Astrocyte (in vitro differentiated cells and primary cell): ENCODE measurements at regions not wholly inside any gene's neighbourhood (a gene's known extent, or its start where the extent isn't known, plus 50 kb on each side); places are given as distances from the start of the nearest gene placed in this dataset.

Experiments used
- DNase-seq: peaks from one replicate; pipeline ENCODE4 v3.0.0-alpha.2; 2010; ENCODE audit warnings: low read depth
- FAIRE-seq: peaks from 2 replicates; lab custom pipeline; 2011; peaks lifted over from hg19 to GRCh38; lab: Jason Lieb, UNC
- H2AFZ ChIP-seq: 2 replicates; pipeline ENCODE4 v1.6.0; 2012; ENCODE audit warnings: low read depth, low read length, inconsistent platforms
- H3K27ac ChIP-seq: 2 replicates; pipeline ENCODE4 v1.5.1; 2011; ENCODE audit warnings: low read depth, low read length, inconsistent platforms
- H3K27me3 ChIP-seq: 2 replicates; pipeline ENCODE4 v1.6.0; 2011; ENCODE audit warnings: low read length, inconsistent platforms; ENCODE audit not compliant: insufficient read depth
- H3K36me3 ChIP-seq: 2 replicates; pipeline ENCODE4 v1.5.1; 2011; ENCODE audit warnings: low read length, inconsistent platforms; ENCODE audit not compliant: insufficient read depth
- H3K4me1 ChIP-seq: 2 replicates; pipeline ENCODE4 v1.5.1; 2011; ENCODE audit warnings: low read length, inconsistent platforms; ENCODE audit not compliant: insufficient read depth
- H3K4me2 ChIP-seq: 2 replicates; pipeline ENCODE4 v1.6.0; 2012; ENCODE audit warnings: low read length, inconsistent platforms
- H3K4me3 ChIP-seq: 2 replicates; pipeline ENCODE4 v1.5.1; 2011; ENCODE audit warnings: low read depth, mild to moderate bottlenecking, low read length, inconsistent platforms; ENCODE audit not compliant: insufficient read depth
- H3K79me2 ChIP-seq: 2 replicates; pipeline ENCODE4 v1.6.0; 2012; ENCODE audit warnings: mild to moderate bottlenecking, low read length, inconsistent platforms; ENCODE audit not compliant: insufficient read depth
- H3K9ac ChIP-seq: 2 replicates; pipeline ENCODE4 v1.6.0; 2012; ENCODE audit warnings: mild to moderate bottlenecking, low read length, inconsistent platforms
- H3K9me3 ChIP-seq: 2 replicates; pipeline ENCODE4 v1.5.1; 2012; ENCODE audit warnings: low read depth, mild to moderate bottlenecking, low read length, inconsistent platforms; ENCODE audit not compliant: insufficient read depth
- H4K20me1 ChIP-seq: 2 replicates; pipeline ENCODE4 v1.6.0; 2012; ENCODE audit warnings: low read length, inconsistent platforms; ENCODE audit not compliant: insufficient read depth
- H3K27ac Mint-ChIP-seq: one replicate; pipeline ENCODE4 v1.8.0; 2021; ENCODE audit warnings: mild to moderate bottlenecking, mixed read lengths; ENCODE audit not compliant: unreplicated experiment
- H3K27me3 Mint-ChIP-seq: one replicate; pipeline ENCODE4 v1.8.0; 2021; ENCODE audit warnings: low read depth, mixed read lengths; ENCODE audit not compliant: unreplicated experiment
- H3K36me3 Mint-ChIP-seq: one replicate; pipeline ENCODE4 v1.8.0; 2021; ENCODE audit warnings: low read depth, mixed read lengths; ENCODE audit not compliant: unreplicated experiment
- H3K4me1 Mint-ChIP-seq: one replicate; pipeline ENCODE4 v1.8.0; 2021; ENCODE audit warnings: low read depth, mixed read lengths; ENCODE audit not compliant: unreplicated experiment
- H3K4me3 Mint-ChIP-seq: one replicate; pipeline ENCODE4 v1.8.0; 2021; ENCODE audit warnings: mild to moderate bottlenecking, moderate library complexity, mixed read lengths; ENCODE audit not compliant: unreplicated experiment
- H3K9me3 Mint-ChIP-seq: one replicate; pipeline ENCODE4 v1.8.0; 2021; ENCODE audit warnings: mild to moderate bottlenecking, mixed read lengths; ENCODE audit not compliant: unreplicated experiment
- CTCF ChIP-seq: IDR thresholded peaks from 2 replicates; pipeline ENCODE4 v1.5.1; 2011; ENCODE audit warnings: low read depth, mild to moderate bottlenecking, inconsistent platforms, low read length, moderate library complexity; ENCODE audit not compliant: insufficient read depth
- EZH2 ChIP-seq: IDR thresholded peaks from 2 replicates; pipeline ENCODE4 v1.6.1; 2012; ENCODE audit warnings: mild to moderate bottlenecking, low read length, inconsistent platforms; ENCODE audit not compliant: insufficient read depth

GRCh38 chr12:47004634-47005033 lies 74.8 kb upstream of the PCED1B start:
- H3K9me3 ChIP-seq: no peaks in the 10 kb centered on the region
- H3K9me3 Mint-ChIP-seq: no peaks in the 10 kb centered on the region
- H3K4me3 ChIP-seq: no peak overlapping the region
- no peak overlapping the region for H2AFZ ChIP-seq
- H3K4me2 ChIP-seq: no peak overlapping the region
- no peak overlapping the region for H3K27ac Mint-ChIP-seq
- H3K27me3 Mint-ChIP-seq: peaks cover 4% of the 10 kb centered on the region
- DNase-seq (no peak), FAIRE-seq (no peak)
- H3K9ac ChIP-seq: no peak overlapping the region
- no peak overlapping the region for H3K27ac ChIP-seq
- H4K20me1 ChIP-seq: no peaks in the 10 kb centered on the region
- peaks cover 2% of the 10 kb centered on the region for H3K4me1 Mint-ChIP-seq
- H3K79me2 ChIP-seq: no peaks in the 10 kb centered on the region
- H3K4me1 ChIP-seq: no peaks in the 10 kb centered on the region
- H3K36me3 Mint-ChIP-seq: no peaks in the 10 kb centered on the region
- no peaks in the 10 kb centered on the region for H3K36me3 ChIP-seq
- H3K4me3 Mint-ChIP-seq: no peak overlapping the region
- no peak for TF ChIP-seq EZH2
- TF ChIP-seq CTCF: no peak
- H3K27me3 ChIP-seq: no peaks in the 10 kb centered on the region

- H3K4me3 ChIP-seq: no peak overlapping the region
- no peak overlapping the region for H3K27ac ChIP-seq
- no peak overlapping the region for H3K27ac Mint-ChIP-seq
- no peak overlapping the region for H3K9ac ChIP-seq
- H3K4me2 ChIP-seq: no peak overlapping the region
- TF ChIP-seq CTCF: no peak
- no peak for TF ChIP-seq EZH2
- H3K36me3 Mint-ChIP-seq: no peaks in the 10 kb centered on the region
- DNase-seq (no peak), FAIRE-seq (no peak)
- no peaks in the 10 kb centered on the region for H3K79me2 ChIP-seq
- H3K4me3 Mint-ChIP-seq: no peak overlapping the region
- H3K27me3 ChIP-seq: no peaks in the 10 kb centered on the region
- no peaks in the 10 kb centered on the region for H3K9me3 Mint-ChIP-seq
- no peaks in the 10 kb centered on the region for H3K4me1 Mint-ChIP-seq
- no peaks in the 10 kb centered on the region for H3K9me3 ChIP-seq
- peaks cover 4% of the 10 kb centered on the region for H3K27me3 Mint-ChIP-seq
- no peaks in the 10 kb centered on the region for H3K36me3 ChIP-seq
- no peaks in the 10 kb centered on the region for H4K20me1 ChIP-seq
- H3K4me1 ChIP-seq: no peaks in the 10 kb centered on the region
- H2AFZ ChIP-seq: no peak overlapping the region
These were observed 72.4 kb upstream of the PCED1B start for GRCh38 chr12:47007048-47007447.

- no peak overlapping the region for H3K4me3 ChIP-seq
- H3K36me3 ChIP-seq: no peaks in the 10 kb centered on the region
- H3K9me3 ChIP-seq: no peaks in the 10 kb centered on the region
- no peaks in the 10 kb centered on the region for H3K27me3 ChIP-seq
- H4K20me1 ChIP-seq: no peaks in the 10 kb centered on the region
- Mint-ChIP-seq H3K36me3 (no peaks in the 10 kb centered on the region), H3K27me3 (peaks cover 4% of the 10 kb centered on the region), H3K27ac (no peak overlapping the region), H3K4me3 (no peak overlapping the region), H3K4me1 (peaks cover 9% of the 10 kb centered on the region), H3K9me3 (no peaks in the 10 kb centered on the region)
- DNase-seq: no peak
- TF ChIP-seq CTCF: no peak
- TF ChIP-seq EZH2: no peak
- no peaks in the 10 kb centered on the region for H3K79me2 ChIP-seq
- no peak overlapping the region for H3K9ac ChIP-seq
- H3K27ac ChIP-seq: no peak overlapping the region
- peak; percentile 5 for FAIRE-seq
- H3K4me2 ChIP-seq: no peak overlapping the region
- peaks cover 16% of the 10 kb centered on the region for H3K4me1 ChIP-seq
- H2AFZ ChIP-seq: no peak overlapping the region
These were observed 66.9 kb upstream of the PCED1B start for GRCh38 chr12:47012552-47012951.
